GM19043 (cell line): ENCODE measurements at regions not wholly inside any gene's neighbourhood (a gene's known extent, or its start where the extent isn't known, plus 50 kb on each side); places are given as distances from the start of the nearest gene placed in this dataset.

Source experiments
- ATAC-seq: cut with Tn5 transposase; IDR thresholded peaks from one replicate; pipeline ENCODE4 v1.9.1; 2021; ENCODE audit warnings: low read depth; ENCODE audit not compliant: unreplicated experiment

- no peak for ATAC-seq
These were observed 51.2 kb upstream of the ABCC4 start for GRCh38 chr13:95352486-95352885.

DNA sequence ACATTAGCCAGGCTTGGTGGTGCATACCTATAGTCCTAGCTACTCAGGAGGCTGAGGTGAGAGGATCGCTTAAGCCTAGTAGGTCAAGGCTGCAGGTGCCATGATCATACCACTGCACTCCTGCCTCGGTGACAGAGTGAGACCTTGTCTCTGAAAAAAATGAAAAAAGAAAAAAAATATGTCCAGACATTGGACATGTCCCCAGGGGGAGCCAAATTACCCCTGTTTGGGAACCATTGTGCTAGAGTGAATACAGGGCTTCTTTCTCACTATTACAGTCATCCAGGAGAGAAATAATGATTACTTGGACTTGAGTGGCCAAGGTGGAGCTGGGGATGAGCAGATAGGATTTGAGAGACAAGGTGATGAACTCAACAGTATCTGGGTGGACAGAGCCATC lies 52.9 kb upstream of the ABCC4 start:
- ATAC-seq = no peak

DNA sequence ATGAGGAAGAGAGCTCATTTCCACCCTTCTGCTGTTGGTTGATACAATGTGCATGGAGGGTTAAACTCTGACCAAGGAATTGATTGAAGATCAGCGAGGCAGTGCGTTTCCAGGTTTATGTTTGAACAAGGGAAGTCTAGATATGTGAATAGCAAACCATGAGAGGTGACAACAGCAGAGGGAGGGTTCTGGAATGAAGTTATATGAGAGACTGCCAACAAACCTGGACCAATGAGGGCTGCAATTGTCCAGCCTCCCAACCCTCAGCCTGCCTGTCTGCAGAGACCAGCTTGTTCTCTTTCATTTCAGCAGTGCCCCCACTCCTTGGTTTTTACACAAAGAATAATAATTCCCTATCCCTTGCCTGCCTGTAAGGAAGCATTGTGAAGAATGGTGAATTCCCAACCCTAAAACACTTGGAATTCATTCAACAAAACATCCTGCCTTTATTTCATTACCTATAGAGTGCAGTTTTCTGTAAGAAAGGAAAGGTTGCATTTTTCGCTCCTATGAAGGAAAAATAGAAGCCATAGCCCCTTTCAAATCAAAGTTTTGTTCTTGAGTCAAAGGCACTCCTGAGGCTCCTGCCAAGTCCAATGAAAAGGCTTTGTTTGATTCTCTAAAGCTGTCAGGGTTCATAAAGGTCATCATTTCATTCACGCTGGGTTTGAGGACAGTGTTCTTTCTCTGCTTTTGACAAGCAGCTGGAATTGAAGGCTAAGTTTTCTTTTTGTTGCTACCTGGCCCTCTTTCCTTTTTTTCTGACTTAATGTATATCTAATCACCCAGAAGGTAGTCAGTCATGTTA lies 53.6 kb upstream of the ABCC4 start:
- ATAC-seq = no peak

GRCh38 chr13:95355494-95355893 lies 54.2 kb upstream of the ABCC4 start:
- no peak for ATAC-seq

DNA sequence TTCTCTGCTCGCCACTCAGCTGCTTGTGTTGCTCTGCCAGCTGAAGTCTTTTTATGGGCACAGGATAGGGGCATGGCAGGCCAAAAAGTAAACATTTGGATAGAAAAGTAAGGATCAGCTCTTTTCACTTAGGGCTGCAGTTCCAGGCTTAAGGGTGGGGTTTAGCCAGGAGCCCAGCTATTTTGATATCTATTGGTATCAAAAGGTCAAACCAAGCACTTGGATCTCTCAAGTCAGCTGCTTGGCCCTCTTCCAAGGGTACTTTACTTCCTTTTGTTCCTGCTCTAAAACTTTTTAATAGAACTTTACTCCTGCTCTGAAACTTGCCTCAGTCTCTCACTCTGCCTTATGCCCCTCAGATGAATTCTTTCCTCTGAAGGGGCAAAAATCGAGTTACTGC lies 55.7 kb upstream of the ABCC4 start:
- no peak for ATAC-seq

GRCh38 chr13:95357875-95358274 lies 56.6 kb upstream of the ABCC4 start:
- ATAC-seq = no peak

- ATAC-seq = no peak
These were observed 58.8 kb upstream of the ABCC4 start for GRCh38 chr13:95360052-95360451.

DNA sequence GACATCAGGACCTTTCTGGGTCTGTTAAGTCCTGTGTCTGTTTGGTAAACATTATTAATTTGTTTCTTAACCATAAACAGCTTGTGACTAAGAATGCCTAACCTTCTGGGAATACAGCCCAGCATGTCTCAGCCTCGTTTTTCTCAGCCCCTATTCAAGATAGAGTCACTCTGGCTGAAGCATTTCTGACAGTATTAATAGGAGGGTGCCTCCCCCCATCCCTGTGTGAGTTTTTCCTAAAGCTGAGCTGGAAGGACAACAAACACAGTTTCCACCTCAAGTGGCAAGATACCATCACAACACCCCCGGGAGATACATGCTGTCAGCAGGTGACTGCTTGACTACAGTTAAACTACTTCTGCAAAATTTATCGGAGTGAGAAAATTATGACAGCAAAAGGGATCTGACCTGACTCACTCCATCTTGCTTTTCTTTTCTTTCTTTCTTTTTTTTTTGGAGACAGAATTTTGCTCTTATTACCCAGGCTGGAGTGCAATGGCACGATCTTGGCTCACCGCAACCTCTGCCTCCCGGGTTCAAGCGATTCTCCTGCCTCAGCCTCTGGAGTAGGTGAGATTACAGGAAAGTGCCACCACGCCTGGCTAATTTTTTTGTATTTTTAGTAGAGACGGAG lies 59.3 kb upstream of the ABCC4 start:
- no peak for ATAC-seq

DNA sequence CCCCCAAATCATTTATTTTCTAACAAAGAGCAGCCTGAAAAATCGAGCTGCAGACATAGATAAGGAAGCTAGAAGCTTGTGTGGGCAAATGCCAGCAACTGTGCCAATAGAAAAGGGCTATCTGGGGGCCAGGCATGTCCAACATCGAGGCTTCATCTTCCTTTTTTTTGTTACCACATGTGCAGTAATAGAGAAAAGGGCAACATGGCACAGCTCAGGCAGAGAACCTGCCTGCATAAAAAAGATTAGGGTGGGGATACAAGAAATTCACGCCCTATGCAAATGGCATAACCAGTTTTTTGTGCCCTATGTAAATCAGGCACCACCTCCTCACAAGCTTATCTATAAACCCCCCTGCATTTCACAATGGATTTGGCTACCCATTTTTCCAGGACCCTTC lies 60.4 kb upstream of the ABCC4 start:
- ATAC-seq = no peak

DNA sequence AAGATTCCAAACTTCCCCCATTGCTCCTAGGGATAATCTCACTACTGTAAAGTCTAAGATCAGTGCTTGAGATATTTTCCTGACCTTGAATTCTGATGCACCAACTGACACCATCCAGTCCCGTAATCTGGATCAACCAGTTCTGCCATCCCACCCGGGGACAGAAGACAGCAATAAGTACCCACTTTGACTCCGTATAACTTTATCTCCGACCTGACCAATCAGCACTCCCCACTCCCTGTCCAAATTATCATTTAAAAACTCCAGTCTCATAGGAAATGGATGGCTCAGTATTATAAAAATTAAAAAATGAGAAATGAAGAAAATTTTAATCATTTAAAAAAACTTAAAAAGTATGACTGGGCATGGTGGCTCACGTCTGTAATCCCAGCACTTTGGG lies 61.4 kb upstream of the ABCC4 start:
- no peak for ATAC-seq

DNA sequence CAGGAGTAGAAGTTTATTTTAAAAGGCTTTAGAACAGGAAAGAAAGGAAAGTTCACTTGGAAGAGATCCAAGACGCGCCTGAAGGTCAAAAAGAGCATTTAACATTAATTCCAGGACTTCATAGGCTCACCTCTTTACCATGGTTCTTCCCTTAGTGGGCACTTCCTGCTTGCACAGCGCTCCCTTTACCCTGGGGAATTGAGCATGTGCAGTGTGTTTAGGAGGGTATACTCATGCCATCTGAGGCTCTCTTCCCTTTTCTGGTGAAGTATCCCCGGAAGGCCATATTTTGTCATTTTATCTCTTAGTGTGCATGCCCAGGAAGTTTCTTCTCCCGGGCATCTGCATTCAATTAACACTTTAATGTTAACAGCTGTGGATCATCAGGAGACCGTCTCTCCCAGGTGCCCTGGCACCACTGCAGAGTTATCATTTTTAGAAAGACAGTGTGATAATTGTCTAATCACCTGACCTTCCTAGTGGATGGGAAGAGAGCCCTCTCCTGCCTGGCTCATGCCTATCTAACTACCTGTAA lies 66.1 kb upstream of the ABCC4 start:
- ATAC-seq = no peak

DNA sequence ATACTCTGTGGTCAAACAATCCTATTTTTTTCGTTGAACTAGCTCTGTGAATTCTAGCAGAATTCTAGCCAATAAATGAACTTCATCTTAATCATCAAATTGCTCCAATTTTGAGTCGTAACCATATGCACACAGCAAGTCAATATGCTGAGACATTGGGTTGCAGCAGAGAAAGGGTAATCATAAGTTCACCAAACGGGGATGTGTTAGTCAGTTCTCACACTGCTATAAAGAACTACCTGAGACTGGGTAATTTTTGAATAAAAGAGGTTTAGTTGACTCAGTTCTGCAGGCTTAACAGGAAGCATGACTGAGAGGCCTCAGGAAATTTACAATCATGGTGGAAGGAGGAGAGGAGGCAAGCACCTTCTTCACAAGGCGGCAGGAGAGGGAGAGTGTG lies 67.7 kb upstream of the ABCC4 start:
- no peak for ATAC-seq

DNA sequence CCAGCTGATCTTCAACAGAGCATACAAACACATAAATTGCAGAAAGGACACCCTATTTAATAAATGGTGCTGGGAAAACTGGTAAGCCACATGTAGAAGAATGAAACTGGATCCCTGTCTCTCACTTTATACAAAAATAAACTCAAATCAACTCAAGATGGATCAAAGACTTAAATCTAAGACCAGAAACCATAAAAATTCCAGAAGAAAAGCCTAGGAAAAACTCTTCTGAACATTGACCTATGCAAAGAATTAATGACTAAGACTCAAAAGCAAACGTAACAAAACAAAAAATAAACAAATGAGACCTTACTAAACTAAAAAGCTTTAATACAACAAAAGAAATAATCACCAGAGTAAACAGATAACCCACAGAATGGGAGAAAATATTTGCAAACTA lies 74.5 kb upstream of the ABCC4 start:
- ATAC-seq = no peak

GRCh38 chr13:95378603-95379002 lies 77.4 kb upstream of the ABCC4 start:
- ATAC-seq = no peak

GRCh38 chr13:95380468-95381211 lies 79.4 kb upstream of the ABCC4 start:
- ATAC-seq = peak; percentile 81

- ATAC-seq = no peak
These were observed 79.9 kb upstream of the ABCC4 start for GRCh38 chr13:95381212-95381527.

DNA sequence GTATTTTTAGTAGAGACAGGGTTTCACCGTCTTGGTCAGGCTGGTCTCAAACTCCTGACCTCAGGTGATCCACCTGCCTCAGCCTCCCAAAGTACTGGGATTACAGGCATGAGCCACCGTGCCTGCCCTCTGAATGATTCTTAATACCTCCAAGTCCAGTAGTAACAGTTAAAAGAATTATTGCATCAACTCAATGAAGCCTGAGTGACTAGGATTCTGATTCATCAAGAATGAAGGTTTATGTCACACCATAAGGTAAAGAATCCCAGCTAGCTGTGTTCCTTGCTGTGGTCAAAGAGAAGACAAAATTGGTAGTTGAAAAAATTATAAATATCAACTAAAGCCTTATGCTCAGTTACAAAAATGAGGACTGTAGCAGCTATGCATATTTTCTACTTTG lies 81.2 kb upstream of the ABCC4 start:
- no peak for ATAC-seq

- no peak for ATAC-seq
These were observed 81.7 kb upstream of the ABCC4 start for GRCh38 chr13:95382916-95383315.

DNA sequence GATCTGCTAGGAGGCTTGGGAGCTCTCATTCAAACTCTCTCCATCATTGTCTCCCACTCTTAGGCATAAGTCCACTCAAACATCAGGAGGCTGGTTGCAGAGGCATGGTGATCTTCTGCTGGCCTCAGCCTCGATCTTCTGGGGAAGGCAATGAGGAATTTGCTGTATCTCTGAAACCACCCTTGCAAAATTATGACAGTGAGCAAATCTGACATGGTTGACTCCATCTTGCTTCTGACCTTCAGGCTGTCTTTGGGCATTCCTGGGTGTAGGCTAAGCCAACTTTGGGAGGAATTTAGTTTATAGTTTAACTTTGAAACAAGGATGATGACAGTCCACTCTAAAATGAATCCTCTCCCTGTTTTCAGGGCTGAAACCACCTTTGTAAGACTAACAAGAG lies 84.1 kb upstream of the ABCC4 start:
- no peak for ATAC-seq

DNA sequence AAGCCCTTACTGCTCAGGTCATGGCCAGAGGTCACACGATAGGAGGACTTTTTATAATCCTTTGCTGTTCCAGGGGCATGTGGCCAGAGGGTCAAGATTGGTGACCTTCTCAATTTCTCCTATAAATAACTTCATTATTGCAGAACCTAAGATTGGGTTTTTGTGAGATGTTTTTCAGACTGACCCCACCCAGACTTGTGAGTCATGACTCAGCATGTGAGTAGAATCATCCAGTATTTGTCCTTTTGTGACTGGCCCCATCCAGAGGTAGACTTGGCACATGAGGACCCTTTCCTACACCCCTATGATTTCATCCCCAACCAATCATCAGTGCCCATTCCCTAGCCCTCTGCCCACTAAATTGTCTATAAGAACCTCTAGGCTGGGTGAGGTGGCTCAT lies 84.5 kb upstream of the ABCC4 start:
- no peak for ATAC-seq

- ATAC-seq = no peak
These were observed 85.1 kb upstream of the ABCC4 start for GRCh38 chr13:95386370-95386769.
